A549 (cell line): ENCODE measurements at regions not wholly inside any gene's neighbourhood (a gene's known extent, or its start where the extent isn't known, plus 50 kb on each side); places are given as distances from the start of the nearest gene placed in this dataset.

Source experiments
- CTCF ChIP-seq: fragments of >200 bp; sonication (Bioruptor Twin); formaldehyde crosslinking; IDR thresholded peaks from 3 replicates; pipeline ENCODE4 v1.5.1; 2016
- ELK1 ChIP-seq: fragments of 150-350 bp; IDR thresholded peaks from 2 replicates; pipeline ENCODE4 v1.6.1; 2014; ENCODE audit warnings: low read depth, mild to moderate bottlenecking, low read length
- FOSL2 ChIP-seq, 2 experiments: fragments of 450-650 bp in 1 of 2; fragments of >200 bp in 1 of 2; sonication (Bioruptor Twin) in 1 of 2; formaldehyde crosslinking; IDR thresholded peaks; 2 replicates each; pipeline versions ENCODE4 v1.5.0 to v1.6.1; 2016 to 2020; ENCODE audit warnings: mild to moderate bottlenecking in 1 of 2, moderate library complexity in 1 of 2
- JUNB ChIP-seq: fragments of >200 bp; sonication (Bioruptor Twin); formaldehyde crosslinking; IDR thresholded peaks from 2 replicates; pipeline ENCODE4 v1.6.1; 2016
- MAX ChIP-seq: IDR thresholded peaks from 2 replicates; pipeline ENCODE4 v1.6.1; 2012
- POLR2A ChIP-seq: IDR thresholded peaks from 2 replicates; pipeline ENCODE4 v1.6.1; 2012; ENCODE audit warnings: mild to moderate bottlenecking, low read length
- RFX5 ChIP-seq: fragments of 450-650 bp; IDR thresholded peaks from 2 replicates; pipeline ENCODE4 v1.7.1; 2014; ENCODE audit warnings: antibody characterized with exemption, mild to moderate bottlenecking, moderate library complexity
- RNF2 ChIP-seq: fragments of 200-600 bp; sonication (generic); IDR thresholded peaks from 2 replicates; pipeline ENCODE4 v1.6.1; 2016; ENCODE audit warnings: low read depth, mild to moderate bottlenecking, antibody characterized with exemption, moderate library complexity, borderline replicate concordance

GRCh38 chr2:107009275-107009674 lies 123.3 kb upstream of the ST6GAL2 start:
- TF ChIP-seq RFX5 (no peak), ELK1 (no peak), CTCF (no peak), POLR2A (no peak), MAX (no peak), FOSL2 (IDR thresholded peaks at IDR 0.05) (no peak), FOSL2 (CRISPR knock-in tag; IDR thresholded peaks at IDR 0.05) (no peak), RNF2 (no peak), JUNB (no peak)
